LNCAP (cell line): ENCODE measurements at regions not wholly inside any gene's neighbourhood (a gene's known extent, or its start where the extent isn't known, plus 50 kb on each side); places are given as distances from the start of the nearest gene placed in this dataset.

Source experiments
- CTCF ChIP-seq: fragments of 450-650 bp; IDR thresholded peaks from 2 replicates; pipeline ENCODE4 v1.5.1; 2017; ENCODE audit warnings: mild to moderate bottlenecking

GRCh38 chr15:25177955-25178801 is 223.4 kb downstream of the SNRPN start:
- TF ChIP-seq CTCF: no peak

GRCh38 chr15:25178835-25179672 is 224.3 kb downstream of the SNRPN start:
- no peak for TF ChIP-seq CTCF

DNA sequence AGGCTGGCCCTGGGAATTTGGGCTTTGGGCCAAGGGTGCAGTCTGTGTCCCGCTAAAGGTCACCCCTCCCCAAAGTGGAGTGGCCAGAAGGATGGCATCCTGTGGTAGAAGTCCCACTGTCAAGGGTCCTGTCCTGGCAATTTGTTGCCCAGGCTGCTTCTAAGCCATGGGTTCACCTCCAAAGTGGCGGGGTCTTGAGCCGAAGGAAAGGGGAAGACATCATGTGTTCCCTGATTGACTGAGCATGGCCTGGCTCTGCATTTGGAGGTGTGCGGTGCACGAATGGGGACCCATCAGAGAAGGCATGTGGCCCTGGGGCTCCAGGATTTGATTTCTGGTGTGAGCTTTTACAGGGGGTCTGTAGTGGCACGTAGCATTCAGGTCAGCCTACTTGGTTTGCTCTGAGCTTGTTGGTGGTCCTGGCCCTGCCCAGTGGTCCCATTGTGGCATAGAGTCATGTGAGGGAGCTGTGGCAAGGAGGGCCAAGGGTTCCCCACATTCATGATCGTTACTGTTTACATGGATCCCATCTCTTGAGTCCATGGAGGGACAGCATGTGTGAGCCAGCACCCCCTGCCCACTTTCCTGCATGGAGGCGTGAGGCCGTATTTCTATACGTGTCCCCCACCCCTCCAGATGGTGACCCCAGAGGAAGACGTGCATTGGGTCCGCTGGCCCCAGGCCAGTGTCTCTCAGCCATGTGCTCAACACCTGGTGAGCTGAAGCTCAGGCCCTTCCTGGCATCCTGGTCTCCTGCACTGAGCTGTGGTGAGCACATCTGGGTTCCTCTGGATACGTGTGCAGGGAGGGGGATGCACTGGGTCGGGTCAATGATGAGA is 225.1 kb downstream of the SNRPN start:
- TF ChIP-seq CTCF: no peak

DNA sequence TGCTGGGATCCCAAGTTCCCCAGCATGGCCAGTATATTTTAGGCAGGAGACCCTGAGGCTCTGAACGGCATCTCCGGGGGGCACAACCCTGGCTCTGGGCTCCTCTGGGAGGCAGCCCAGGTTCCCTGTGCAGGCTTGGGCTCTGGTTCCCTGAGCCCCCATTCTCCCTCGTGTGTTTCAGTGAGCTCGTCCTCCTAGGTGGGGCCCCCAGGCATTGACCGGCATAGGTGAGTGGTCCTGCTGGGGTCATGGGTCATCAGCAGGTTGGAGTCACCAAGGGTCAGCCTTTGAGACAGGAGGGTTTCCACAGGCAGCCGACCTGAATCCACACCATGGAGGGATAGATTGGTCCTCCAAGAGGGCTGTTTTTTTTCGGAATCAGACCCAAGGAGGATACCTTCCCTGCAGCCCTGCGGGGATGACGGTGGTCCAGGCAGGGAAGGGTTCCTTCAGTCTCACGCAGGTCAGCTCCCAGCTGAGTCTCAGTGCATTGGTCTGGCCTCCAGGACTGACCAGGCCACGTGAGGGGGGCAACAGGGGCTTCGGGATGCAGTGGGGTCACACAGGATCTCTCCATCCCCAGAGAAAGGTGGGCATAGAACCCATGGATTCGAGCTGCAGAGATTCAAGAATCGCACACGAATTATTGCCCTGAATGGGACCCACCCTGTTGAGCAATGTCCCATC is 226.0 kb downstream of the SNRPN start:
- TF ChIP-seq CTCF: no peak

DNA sequence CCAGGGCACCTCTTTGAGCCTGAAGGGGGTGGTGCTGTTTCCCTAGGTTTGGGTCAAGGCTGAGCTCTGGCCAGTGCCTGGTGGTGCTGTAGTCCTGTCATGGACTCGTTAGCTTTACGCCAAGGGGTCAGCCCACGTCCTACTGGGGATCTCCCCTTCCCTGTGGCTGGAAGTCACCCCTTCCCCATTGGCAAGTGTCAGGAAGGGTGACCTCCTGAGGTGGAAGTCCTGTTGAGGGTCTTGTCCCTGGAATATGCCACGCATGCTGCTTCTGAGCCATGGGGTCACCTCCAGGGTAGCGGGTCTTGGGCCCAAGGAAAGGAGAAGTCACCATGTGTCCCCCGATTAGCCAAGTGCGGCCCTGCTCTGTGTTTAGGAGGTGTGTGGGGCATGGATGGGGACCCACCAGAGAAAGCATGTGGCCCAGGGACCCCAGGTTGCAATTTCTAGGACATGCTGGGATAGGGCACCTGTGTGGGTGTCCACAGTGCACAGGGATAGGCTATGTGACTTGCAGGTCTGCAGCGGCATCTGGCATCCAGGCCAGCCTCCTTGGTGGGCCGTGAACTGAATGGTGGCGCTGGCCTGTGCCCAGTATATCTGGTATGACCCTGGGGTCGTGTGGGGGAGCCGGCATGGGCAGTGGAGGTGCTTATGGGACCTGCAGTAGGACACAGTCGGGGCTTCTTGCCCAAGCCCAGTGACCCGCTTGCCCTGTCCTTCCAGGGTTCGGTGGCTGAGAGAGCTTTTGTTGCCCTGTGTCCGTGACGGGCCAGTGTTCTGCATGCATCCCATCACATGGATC is 226.7 kb downstream of the SNRPN start:
- no peak for TF ChIP-seq CTCF

DNA sequence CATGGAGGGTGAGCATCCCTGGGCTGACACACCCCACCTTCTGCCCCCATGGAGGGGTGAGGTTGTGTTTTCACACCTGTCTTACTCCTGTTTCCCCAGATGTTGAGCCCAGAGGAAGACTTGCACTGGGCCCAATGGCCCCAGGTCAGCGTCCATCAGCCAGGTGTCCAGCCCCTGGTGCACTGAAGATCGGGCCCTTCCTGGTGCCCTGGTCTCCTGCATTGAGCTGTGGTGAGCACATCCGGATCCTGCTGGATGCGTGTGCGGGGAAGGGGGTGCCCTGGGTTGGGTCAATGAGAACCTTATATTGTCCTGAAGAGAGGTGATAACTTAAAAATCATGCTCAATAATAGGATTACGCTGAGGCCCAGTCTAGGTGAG is 227.3 kb downstream of the SNRPN start:
- no peak for TF ChIP-seq CTCF
